Upper lobe of left lung (tissue), 6 donors: ENCODE measurements at regions not wholly inside any gene's neighbourhood (a gene's known extent, or its start where the extent isn't known, plus 50 kb on each side); places are given as distances from the start of the nearest gene placed in this dataset.

ENCODE experiments used
- ATAC-seq, 2 donors: fragments of 200-7000 bp; cut with Tn5 transposase; one replicate each; pipeline ENCODE4 v1.9.1; 2022; ENCODE audit warnings: mild to moderate bottlenecking in 2 of 2, moderate library complexity in 2 of 2; ENCODE audit not compliant: low FRiP score in 2 of 2
- DNase-seq, 2 donors: peaks; one replicate each; pipeline ENCODE4 v3.0.0-alpha.2; 2019 to 2020
- H3K27ac ChIP-seq, 4 donors: fragments of 200-600 bp; sonication (generic); one replicate each; pipeline ENCODE4 v1.5.1; 2016 to 2019
- H3K27me3 ChIP-seq, 4 donors: fragments of 200-600 bp; sonication (generic); one replicate each; pipeline ENCODE4 v1.5.1; 2017 to 2019
- H3K36me3 ChIP-seq, 4 donors: fragments of 200-600 bp; sonication (generic); one replicate each; pipeline ENCODE4 v1.5.1; 2016 to 2019
- H3K4me1 ChIP-seq, 4 donors: fragments of 200-600 bp; sonication (generic); one replicate each; pipeline ENCODE4 v1.5.1; 2018 to 2019
- H3K4me3 ChIP-seq, 4 donors: fragments of 200-600 bp; sonication (generic); one replicate each; pipeline ENCODE4 v1.5.1; 2017 to 2019; ENCODE audit warnings: mild to moderate bottlenecking in 2 of 4, moderate library complexity in 1 of 4
- H3K9me3 ChIP-seq, 4 donors: fragments of 200-600 bp; sonication (generic); one replicate each; pipeline ENCODE4 v1.5.1; 2018 to 2019
- EP300 ChIP-seq, 4 donors: sonication (generic); formaldehyde crosslinking; IDR thresholded peaks; one replicate each; pipeline ENCODE4 v1.5.1; 2017; ENCODE audit warnings: antibody characterized with exemption in 4 of 4, control low read depth in 2 of 4
- POLR2A ChIP-seq, 4 donors: fragments of 450-650 bp; IDR thresholded peaks; one replicate each; pipeline ENCODE4 v1.5.1; 2016 to 2017; ENCODE audit warnings: antibody characterized with exemption in 4 of 4, mild to moderate bottlenecking in 2 of 4
- POLR2AphosphoS5 ChIP-seq, 2 donors: sonication (generic); formaldehyde crosslinking; IDR thresholded peaks; one replicate each; pipeline ENCODE4 v1.5.1; 2017; ENCODE audit warnings: antibody characterized with exemption in 2 of 2
- WGBS, 2 donors: methylation state at CpG; one replicate each; pipeline ENCODE4 v1.1.5; 2017 to 2018; 5-methylcytosine and 5-hydroxymethylcytosine counted together
- TF ChIP-seq, protein P1 (sequence below), 6 experiments: fragments of 450-650 bp in 4 of 6; fragments of 200-600 bp in 2 of 6; sonication (generic) in 2 of 6; IDR thresholded peaks; one replicate each; pipeline ENCODE4 v1.5.1; 2016 to 2019; ENCODE audit warnings: antibody characterized with exemption in 6 of 6
- donor health status: DM: no; HTN: no; CAD: no; lungs with moderate emphysema.
- donor health status: DM: no; HTN: yes; CAD: no; lungs with severe emphysema.

DNA sequence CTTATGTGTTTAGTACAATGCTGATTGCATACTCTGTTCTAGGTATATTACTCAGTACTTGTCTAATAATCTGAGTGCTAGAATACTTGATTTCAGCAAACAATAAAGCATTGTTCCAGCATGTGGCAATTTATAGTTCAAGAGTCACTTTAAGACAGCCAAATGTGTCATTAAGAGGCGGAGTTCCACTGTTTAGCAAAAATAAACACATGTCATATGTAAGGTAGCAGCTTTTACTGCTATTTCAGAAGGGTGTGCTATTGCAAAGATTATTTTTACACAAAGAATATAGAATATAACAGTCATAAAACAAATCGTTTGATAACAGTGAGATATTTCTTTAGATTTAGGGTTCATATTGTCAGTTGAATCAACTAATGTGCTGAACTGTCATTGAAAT, 358.7 kb downstream of the TUSC7 start:
- DNase-seq = no peak
- 74 to 75% methylated on average over 2 of the region's 2 CpGs for WGBS, 2 donors

DNA sequence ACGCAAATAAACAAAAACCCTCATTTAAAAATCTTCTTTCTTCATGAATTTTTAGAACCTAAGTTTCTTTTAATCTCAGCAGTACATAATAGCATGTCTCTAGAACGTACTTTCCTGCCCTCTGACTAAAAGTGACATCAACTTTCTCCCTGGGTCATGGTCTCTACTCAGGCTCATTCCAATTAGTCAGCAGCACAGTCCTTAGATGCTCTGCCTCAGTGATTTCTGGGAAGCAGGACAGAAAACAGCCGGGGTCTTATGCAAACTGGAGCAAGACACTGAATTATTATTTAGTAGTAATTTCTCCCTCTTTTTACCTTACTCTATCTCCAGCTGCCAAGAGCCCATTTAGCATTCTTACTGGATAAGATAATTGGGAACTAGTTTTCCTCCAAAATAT, 365.2 kb downstream of the TUSC7 start:
- H3K4me1 ChIP-seq = no peaks in the 10 kb centered on the region
- H3K27me3 ChIP-seq = no peaks in the 10 kb centered on the region
- no peaks in the 10 kb centered on the region for H3K9me3 ChIP-seq
- peak in 1 of 2 donors; percentile 52 for ATAC-seq
- no peak for TF ChIP-seq POLR2AphosphoS5 (IDR thresholded peaks at IDR 0.05)
- TF ChIP-seq, protein P1, sequence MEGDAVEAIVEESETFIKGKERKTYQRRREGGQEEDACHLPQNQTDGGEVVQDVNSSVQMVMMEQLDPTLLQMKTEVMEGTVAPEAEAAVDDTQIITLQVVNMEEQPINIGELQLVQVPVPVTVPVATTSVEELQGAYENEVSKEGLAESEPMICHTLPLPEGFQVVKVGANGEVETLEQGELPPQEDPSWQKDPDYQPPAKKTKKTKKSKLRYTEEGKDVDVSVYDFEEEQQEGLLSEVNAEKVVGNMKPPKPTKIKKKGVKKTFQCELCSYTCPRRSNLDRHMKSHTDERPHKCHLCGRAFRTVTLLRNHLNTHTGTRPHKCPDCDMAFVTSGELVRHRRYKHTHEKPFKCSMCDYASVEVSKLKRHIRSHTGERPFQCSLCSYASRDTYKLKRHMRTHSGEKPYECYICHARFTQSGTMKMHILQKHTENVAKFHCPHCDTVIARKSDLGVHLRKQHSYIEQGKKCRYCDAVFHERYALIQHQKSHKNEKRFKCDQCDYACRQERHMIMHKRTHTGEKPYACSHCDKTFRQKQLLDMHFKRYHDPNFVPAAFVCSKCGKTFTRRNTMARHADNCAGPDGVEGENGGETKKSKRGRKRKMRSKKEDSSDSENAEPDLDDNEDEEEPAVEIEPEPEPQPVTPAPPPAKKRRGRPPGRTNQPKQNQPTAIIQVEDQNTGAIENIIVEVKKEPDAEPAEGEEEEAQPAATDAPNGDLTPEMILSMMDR (IDR thresholded peaks at IDR 0.05) = no peak
- TF ChIP-seq EP300 (IDR thresholded peaks at IDR 0.05) = no peak
- no peak for TF ChIP-seq POLR2A (IDR thresholded peaks at IDR 0.05)
- H3K36me3 ChIP-seq = no peaks in the 10 kb centered on the region
- no peak for DNase-seq
- H3K27ac ChIP-seq = no peak overlapping the region
- no peak overlapping the region for H3K4me3 ChIP-seq
- WGBS, 2 donors = 62% methylated on average over 3 of the region's 3 CpGs

More for the DNA sequence above, 358.7 kb downstream of the TUSC7 start:
- H3K4me3 ChIP-seq = no peak overlapping the region
- H3K9me3 ChIP-seq = no peaks in the 10 kb centered on the region
- TF ChIP-seq, protein P1 (IDR thresholded peaks at IDR 0.05) = no peak
- TF ChIP-seq POLR2AphosphoS5 (IDR thresholded peaks at IDR 0.05) = no peak
- no peak for TF ChIP-seq POLR2A (IDR thresholded peaks at IDR 0.05)
- no peak for TF ChIP-seq EP300 (IDR thresholded peaks at IDR 0.05)
- H3K36me3 ChIP-seq = no peaks in the 10 kb centered on the region
- no peak for ATAC-seq
- H3K27me3 ChIP-seq = no peaks in the 10 kb centered on the region
- no peaks in the 10 kb centered on the region for H3K4me1 ChIP-seq
- H3K27ac ChIP-seq = no peak overlapping the region

DNA sequence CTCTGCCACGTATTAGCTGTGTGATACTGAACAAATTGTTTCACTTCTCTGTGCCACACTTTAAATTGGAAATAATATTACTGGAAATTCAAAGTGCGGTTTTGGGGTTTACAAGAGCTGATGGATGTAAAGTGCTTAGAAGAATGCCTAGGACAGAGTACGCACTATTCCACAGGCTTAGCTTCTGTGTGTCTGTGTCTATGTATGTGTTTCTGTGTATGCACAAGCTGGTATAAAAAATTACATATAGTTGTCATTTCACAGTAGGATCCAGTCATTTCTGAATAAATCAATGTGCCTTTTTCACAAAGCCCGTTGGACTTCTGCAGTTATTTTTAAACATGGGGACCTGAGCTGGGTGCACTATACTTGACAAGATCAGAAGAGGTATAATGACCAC, 370.4 kb downstream of the TUSC7 start:
- no peak for DNase-seq
- no peak for ATAC-seq
- 86 to 89% methylated on average over 4 of the region's 4 CpGs for WGBS, 2 donors
- Histone ChIP-seq H3K4me3 (no peak overlapping the region), H3K36me3 (no peaks in the 10 kb centered on the region), H3K27ac (no peak overlapping the region), H3K9me3 (no peaks in the 10 kb centered on the region), H3K4me1 (no peaks in the 10 kb centered on the region), H3K27me3 (no peaks in the 10 kb centered on the region)
- no peak for TF ChIP-seq EP300 (IDR thresholded peaks at IDR 0.05)
- TF ChIP-seq POLR2AphosphoS5 (IDR thresholded peaks at IDR 0.05) = no peak
- TF ChIP-seq, protein P1 (IDR thresholded peaks at IDR 0.05) = no peak
- TF ChIP-seq POLR2A (IDR thresholded peaks at IDR 0.05) = no peak

- ATAC-seq = no peak
- no peaks in the 10 kb centered on the region for H3K36me3 ChIP-seq
- DNase-seq = no peak
- WGBS, 2 donors = 46 to 65% methylated on average over 2 of the region's 2 CpGs
- TF ChIP-seq EP300 (IDR thresholded peaks at IDR 0.05) = no peak
- TF ChIP-seq POLR2A (IDR thresholded peaks at IDR 0.05) = no peak
- TF ChIP-seq, protein P1 (IDR thresholded peaks at IDR 0.05) = no peak
- no peak for TF ChIP-seq POLR2AphosphoS5 (IDR thresholded peaks at IDR 0.05)
- H3K9me3 ChIP-seq = no peaks in the 10 kb centered on the region
- no peak overlapping the region for H3K27ac ChIP-seq
- no peak overlapping the region for H3K4me3 ChIP-seq
- H3K4me1 ChIP-seq = no peaks in the 10 kb centered on the region
- H3K27me3 ChIP-seq = no peaks in the 10 kb centered on the region
Observed at GRCh38 chr3:117080872-117081271, 371.3 kb downstream of the TUSC7 start.

GRCh38 chr3:117084277-117084676, 374.7 kb downstream of the TUSC7 start:
- Histone ChIP-seq H3K27ac (no peak overlapping the region), H3K4me3 (no peak overlapping the region), H3K27me3 (no peaks in the 10 kb centered on the region), H3K9me3 (no peaks in the 10 kb centered on the region), H3K36me3 (no peaks in the 10 kb centered on the region), H3K4me1 (no peaks in the 10 kb centered on the region)
- DNase-seq (no peak), ATAC-seq (peak in 1 of 2 donors; percentile 26)
- TF ChIP-seq, protein P1 (IDR thresholded peaks at IDR 0.05) = no peak
- TF ChIP-seq EP300 (IDR thresholded peaks at IDR 0.05) = no peak
- no peak for TF ChIP-seq POLR2A (IDR thresholded peaks at IDR 0.05)
- TF ChIP-seq POLR2AphosphoS5 (IDR thresholded peaks at IDR 0.05) = no peak
- WGBS, 2 donors = 67 to 73% methylated on average over 3 of the region's 3 CpGs
